H1 (cell line): ENCODE measurements at regions not wholly inside any gene's neighbourhood (a gene's known extent, or its start where the extent isn't known, plus 50 kb on each side); places are given as distances from the start of the nearest gene placed in this dataset.

Experiments
- CTCF ChIA-PET: fragments of 300-600 bp; sonication (Branson Sonifier 250); formaldehyde crosslinking; loops from one replicate; lab custom pipeline; 2021; ENCODE audit not compliant: partially characterized antibody; lab: Charles Lee
- POLR2A ChIA-PET: fragments of 300-600 bp; sonication (Branson Sonifier 250); formaldehyde crosslinking; loops from one replicate; lab custom pipeline; 2021; ENCODE audit warnings: inconsistent platforms; ENCODE audit not compliant: partially characterized antibody; lab: Charles Lee
- DNase-seq, 2 experiments: peaks; one replicate each; pipeline versions ENCODE4 v3.0.0 to v3.0.0-alpha.2; 2010 to 2022; ENCODE audit warnings: low spot score in 2 of 2, low read depth in 1 of 2, mixed read lengths in 1 of 2
- FAIRE-seq: peaks from 2 replicates; lab custom pipeline; 2011; peaks lifted over from hg19 to GRCh38; lab: Jason Lieb, UNC
- H2AFZ ChIP-seq: 2 replicates; pipeline ENCODE4 v1.8.1; 2012; ENCODE audit warnings: low read length, inconsistent platforms
- H2AK5ac ChIP-seq: 2 replicates; pipeline ENCODE4 v1.6.1; 2013; ENCODE audit warnings: low read depth, low read length
- H2BK120ac ChIP-seq: replicated peaks from 2 replicates; pipeline ENCODE3; 2013; ENCODE audit warnings: low read depth, low read length, inconsistent platforms
- H2BK12ac ChIP-seq: 2 replicates; pipeline ENCODE4 v1.6.1; 2013; ENCODE audit warnings: low read depth, low read length
- H2BK15ac ChIP-seq: 2 replicates; pipeline ENCODE4 v1.6.1; 2013; ENCODE audit warnings: low read length
- H2BK20ac ChIP-seq: 2 replicates; pipeline ENCODE4 v1.6.1; 2013; ENCODE audit warnings: low read length
- H2BK5ac ChIP-seq: 2 replicates; pipeline ENCODE4 v1.6.1; 2013; ENCODE audit warnings: low read depth, low read length
- H3K14ac ChIP-seq: 2 replicates; pipeline ENCODE4 v1.6.1; 2013; ENCODE audit warnings: inconsistent platforms; ENCODE audit not compliant: insufficient read length
- H3K18ac ChIP-seq: 2 replicates; pipeline ENCODE4 v1.6.1; 2013; ENCODE audit warnings: low read length; ENCODE audit errors: extremely low read depth
- H3K23ac ChIP-seq: 2 replicates; pipeline ENCODE4 v1.6.1; 2013; ENCODE audit warnings: inconsistent platforms; ENCODE audit not compliant: insufficient read length
- H3K23me2 ChIP-seq: 2 replicates; pipeline ENCODE4 v1.6.1; 2013; ENCODE audit warnings: low read depth, low read length
- H3K27ac ChIP-seq: 2 replicates; pipeline ENCODE4 v1.6.1; 2011; ENCODE audit warnings: low read depth, low read length, inconsistent platforms
- H3K27me3 ChIP-seq, 4 experiments: replicated peaks in 1 of 4; 1 replicate in 1 of 4; 2 replicates in 3 of 4; pipeline versions ENCODE4 v1.6.1 to v1.8.1; 2011 to 2013; ENCODE audit warnings: low read length in 3 of 4, mild to moderate bottlenecking in 3 of 4, inconsistent platforms in 2 of 4, mixed read lengths in 2 of 4, moderate library complexity in 1 of 4; ENCODE audit not compliant: control insufficient read depth in 3 of 4, insufficient read depth in 3 of 4; ENCODE audit errors: extremely low read depth in 1 of 4
- H3K36me3 ChIP-seq, 4 experiments: 2 replicates each; pipeline versions ENCODE4 v1.6.1 to v1.8.1; 2011 to 2013; ENCODE audit warnings: mild to moderate bottlenecking in 4 of 4, low read length in 3 of 4, moderate library complexity in 2 of 4, control low read depth in 1 of 4, inconsistent platforms in 1 of 4; ENCODE audit not compliant: insufficient read depth in 4 of 4, control insufficient read depth in 2 of 4
- H3K4ac ChIP-seq: replicated peaks from 2 replicates; pipeline ENCODE3; 2013; ENCODE audit warnings: low read length, low read depth, mixed read lengths, inconsistent platforms; ENCODE audit not compliant: insufficient read length
- H3K4me1 ChIP-seq, 4 experiments: replicated peaks in 1 of 4; 1 replicate in 1 of 4; 2 replicates in 3 of 4; pipeline versions ENCODE4 v1.6.1 to v1.8.1; 2011 to 2013; ENCODE audit warnings: low read length in 3 of 4, inconsistent platforms in 2 of 4, mixed read lengths in 1 of 4; ENCODE audit not compliant: insufficient read depth in 4 of 4, control insufficient read depth in 3 of 4
- H3K4me2 ChIP-seq, 2 experiments: 2 replicates each; pipeline versions ENCODE4 v1.6.1 to v1.8.1; 2011 to 2013; ENCODE audit warnings: low read depth in 2 of 2, low read length in 2 of 2, control low read depth in 1 of 2, inconsistent platforms in 1 of 2, mild to moderate bottlenecking in 1 of 2; ENCODE audit not compliant: insufficient read depth in 1 of 2
- H3K4me3 ChIP-seq, 4 experiments: fragments of 200-600, 300-600 bp in 1 of 4; sonication (generic), shearing (Covaris generic), sonication (Bioruptor Twin) in 1 of 4; 2 replicates each; pipeline versions ENCODE4 v1.5.1 to v1.8.1; 2011 to 2016; ENCODE audit warnings: low read length in 4 of 4, low read depth in 3 of 4, control low read depth in 2 of 4, inconsistent platforms in 2 of 4, mild to moderate bottlenecking in 2 of 4, mixed read lengths in 1 of 4, moderate library complexity in 1 of 4; ENCODE audit not compliant: insufficient read depth in 2 of 4; ENCODE audit errors: extremely low read depth in 1 of 4
- H3K56ac ChIP-seq: replicated peaks from 2 replicates; pipeline ENCODE3; 2013; ENCODE audit warnings: low read depth, mild to moderate bottlenecking, mixed read lengths, low read length, inconsistent platforms; ENCODE audit not compliant: insufficient read length
- H3K79me1 ChIP-seq: 2 replicates; pipeline ENCODE4 v1.6.1; 2013; ENCODE audit warnings: low read depth, low read length, control low read depth
- H3K79me2 ChIP-seq, 2 experiments: 2 replicates each; pipeline versions ENCODE4 v1.6.1 to v1.8.1; 2012 to 2013; ENCODE audit warnings: low read length in 2 of 2, mild to moderate bottlenecking in 2 of 2, inconsistent platforms in 1 of 2; ENCODE audit not compliant: insufficient read depth in 2 of 2, control insufficient read depth in 1 of 2
- H3K9ac ChIP-seq, 4 experiments: replicated peaks in 1 of 4; 1 replicate in 1 of 4; 2 replicates in 3 of 4; pipeline versions ENCODE4 v1.6.1 to v1.8.1; 2011 to 2013; ENCODE audit warnings: low read depth in 3 of 4, low read length in 3 of 4, control low read depth in 2 of 4, mild to moderate bottlenecking in 2 of 4, moderate library complexity in 2 of 4, inconsistent platforms in 1 of 4; ENCODE audit errors: extremely low read depth in 1 of 4
- H3K9me3 ChIP-seq, 2 experiments: 2 replicates each; pipeline versions ENCODE4 v1.6.1 to v1.8.1; 2012 to 2013; ENCODE audit warnings: mild to moderate bottlenecking in 2 of 2, moderate library complexity in 2 of 2, control low read depth in 1 of 2, inconsistent platforms in 1 of 2, low read depth in 1 of 2, low read length in 1 of 2, mixed read lengths in 1 of 2; ENCODE audit not compliant: insufficient read depth in 2 of 2
- H4K20me1 ChIP-seq, 2 experiments: replicated peaks in 1 of 2; 2 replicates each; pipeline versions ENCODE3 to v1.8.1; 2011 to 2013; ENCODE audit warnings: inconsistent platforms in 2 of 2, low read length in 2 of 2, mild to moderate bottlenecking in 1 of 2; ENCODE audit not compliant: insufficient read depth in 2 of 2, control insufficient read depth in 1 of 2
- H4K5ac ChIP-seq: 2 replicates; pipeline ENCODE4 v1.6.1; 2013; ENCODE audit warnings: low read length, low read depth, mixed read lengths, inconsistent platforms; ENCODE audit not compliant: insufficient read length
- H4K8ac ChIP-seq: 2 replicates; pipeline ENCODE4 v1.8.0; 2013; ENCODE audit warnings: mild to moderate bottlenecking, moderate library complexity, low read length, inconsistent platforms; ENCODE audit not compliant: insufficient read depth; ENCODE audit errors: extremely low read depth
- H4K91ac ChIP-seq: replicated peaks from 2 replicates; pipeline ENCODE3; 2013; ENCODE audit warnings: low read length, mixed read lengths, inconsistent platforms; ENCODE audit not compliant: insufficient read length
- ASH2L ChIP-seq: fragments of 200-600, 300-600 bp; sonication (generic); IDR thresholded peaks from one replicate; pipeline ENCODE4 v1.7.1; 2017; ENCODE audit warnings: low read length
- BRCA1 ChIP-seq: IDR thresholded peaks from 2 replicates; pipeline ENCODE4 v1.6.1; 2012; ENCODE audit warnings: low read depth, low read length, improper control_type of control experiment
- CHD1 ChIP-seq: IDR thresholded peaks from 2 replicates; pipeline ENCODE4 v1.6.1; 2012; ENCODE audit warnings: low read depth, low read length, improper control_type of control experiment
- GABPA ChIP-seq: IDR thresholded peaks from 2 replicates; pipeline ENCODE4 v1.6.1; 2011; ENCODE audit warnings: mild to moderate bottlenecking, low read length, moderate library complexity, borderline replicate concordance; ENCODE audit not compliant: insufficient read depth
- HDAC6 ChIP-seq: IDR thresholded peaks from one replicate; pipeline ENCODE4 v1.7.1; 2012; ENCODE audit warnings: low read depth, mild to moderate bottlenecking, inconsistent platforms, low read length, moderate library complexity
- JUND ChIP-seq: IDR thresholded peaks from 2 replicates; pipeline ENCODE4 v1.6.1; 2011; ENCODE audit warnings: mild to moderate bottlenecking, improper control_type of control experiment, low read length
- NANOG ChIP-seq: IDR thresholded peaks from 2 replicates; pipeline ENCODE4 v1.6.1; 2011; ENCODE audit warnings: low read length, low read depth, mild to moderate bottlenecking, inconsistent platforms; ENCODE audit not compliant: insufficient read depth, poor library complexity, severe bottlenecking
- POLR2AphosphoS5 ChIP-seq: IDR thresholded peaks from 2 replicates; pipeline ENCODE4 v1.6.1; 2011; ENCODE audit warnings: low read depth, low read length
- RBBP5 ChIP-seq: IDR thresholded peaks from 2 replicates; pipeline ENCODE4 v1.7.1; 2012; ENCODE audit warnings: low read depth, mild to moderate bottlenecking, inconsistent platforms, low read length, moderate library complexity, borderline replicate concordance
- RFX5 ChIP-seq: IDR thresholded peaks from 2 replicates; pipeline ENCODE4 v1.6.1; 2011; ENCODE audit warnings: low read depth, low read length, improper control_type of control experiment, borderline replicate concordance
- RXRA ChIP-seq: IDR thresholded peaks from 2 replicates; pipeline ENCODE4 v1.6.1; 2011; ENCODE audit warnings: low read depth, mild to moderate bottlenecking, low read length, moderate library complexity; ENCODE audit not compliant: insufficient read depth
- SIRT6 ChIP-seq: IDR thresholded peaks from one replicate; pipeline ENCODE4 v1.7.1; 2012; ENCODE audit warnings: low read length, inconsistent platforms
- YY1 ChIP-seq: IDR thresholded peaks from 2 replicates; pipeline ENCODE4 v1.6.1; 2011; ENCODE audit warnings: low read depth, mild to moderate bottlenecking, low read length
- WGBS, 2 experiments: shearing (Covaris generic) in 1 of 2; methylation state at CpG; one replicate each; pipeline versions ENCODE4 v1.1.6 to v1.1.7; 2013 to 2015; ENCODE audit warnings: low lambda C conversion rate in 2 of 2, mixed read lengths in 2 of 2, inconsistent platforms in 1 of 2, low coverage in 1 of 2, missing lambda C conversion rate in 1 of 2; ENCODE audit not compliant: insufficient replicate concordance in 2 of 2, insufficient coverage in 1 of 2, insufficient read length in 1 of 2; ENCODE audit errors: extremely low coverage in 1 of 2, missing lambda C conversion rate in 1 of 2; 5-methylcytosine and 5-hydroxymethylcytosine counted together
- TF ChIP-seq, protein P1 (sequence below): IDR thresholded peaks from 2 replicates; pipeline ENCODE4 v1.6.1; 2012; ENCODE audit warnings: low read length, inconsistent platforms

DNA sequence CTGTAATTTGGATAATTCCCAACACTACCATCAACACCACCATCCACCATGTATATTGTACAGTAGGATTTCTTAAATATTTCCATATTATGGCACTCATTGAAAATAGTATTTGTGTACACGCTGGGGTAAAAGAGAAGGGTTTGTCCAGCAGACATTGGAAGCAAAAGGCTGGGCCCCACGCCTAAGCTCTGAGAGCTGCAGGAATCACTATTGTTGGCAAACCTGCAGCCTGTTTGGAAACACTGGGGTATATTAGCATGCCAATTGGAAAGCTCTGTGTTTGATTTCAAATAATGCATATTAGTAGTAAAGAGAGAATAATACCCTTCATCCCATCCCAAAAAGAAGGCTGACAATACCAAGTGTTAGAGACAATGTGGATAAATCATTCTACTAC, 81.5 kb upstream of the DPYD start:
- no peak overlapping the region for H3K4ac ChIP-seq
- peaks cover 0 to 2% (median 0%) of the 10 kb centered on the region in 4 experiments; a peak in 1 of 7 replicates for H3K4me1 ChIP-seq
- no peak overlapping the region for H2BK5ac ChIP-seq
- no peak for DNase-seq
- H3K9me3 ChIP-seq: no peaks in the 10 kb centered on the region
- 41% methylated on average over 2 of the region's 2 CpGs; no CpG with 5 or more reads in 1 of the 2 experiments for WGBS, 2 experiments
- no peak overlapping the region for H2AFZ ChIP-seq
- H3K36me3 ChIP-seq: no peaks in the 10 kb centered on the region
- no peak overlapping the region for H2BK15ac ChIP-seq
- H3K18ac ChIP-seq: no peak overlapping the region
- no peak overlapping the region for H3K56ac ChIP-seq
- H3K79me2 ChIP-seq: no peaks in the 10 kb centered on the region
- H2AK5ac ChIP-seq: no peak overlapping the region
- no peak for FAIRE-seq
- H3K23me2 ChIP-seq: no peaks in the 10 kb centered on the region
- no peak overlapping the region for H3K27ac ChIP-seq
- peak overlapping the region in 1 of 2 experiments; percentile 19; a peak in 1 of 4 replicates for H3K4me2 ChIP-seq
- H3K27me3 ChIP-seq: no peaks in the 10 kb centered on the region
- H3K9ac ChIP-seq: no peak overlapping the region
- POLR2A ChIA-PET: no interaction called here
- H4K8ac ChIP-seq: no peak overlapping the region
- no peaks in the 10 kb centered on the region for H3K79me1 ChIP-seq
- H3K23ac ChIP-seq: no peak overlapping the region
- CTCF ChIA-PET: interaction anchor here (0.6 to 2.4 kb wide), 6 partner anchors 10 to 466 kb away, joined by 4 to 6 read pairs (median 4); no protein-coding TSS in a partner anchor
- no peak overlapping the region for H2BK120ac ChIP-seq
- no peak overlapping the region for H2BK20ac ChIP-seq
- no peak overlapping the region for H4K5ac ChIP-seq
- no peak overlapping the region for H4K91ac ChIP-seq
- no peaks in the 10 kb centered on the region for H4K20me1 ChIP-seq
- peak overlapping the region in 1 of 4 experiments; percentile 23; a peak in 1 of 8 replicates for H3K4me3 ChIP-seq
- no peak overlapping the region for H3K14ac ChIP-seq
- no peak overlapping the region for H2BK12ac ChIP-seq
- no peak for TF ChIP-seq CHD1
- no peak for TF ChIP-seq RFX5
- no peak for TF ChIP-seq NANOG
- no peak for TF ChIP-seq RXRA
- no peak for TF ChIP-seq YY1
- TF ChIP-seq BRCA1: no peak
- no peak for TF ChIP-seq RBBP5
- no peak for TF ChIP-seq GABPA
- TF ChIP-seq, protein P1, sequence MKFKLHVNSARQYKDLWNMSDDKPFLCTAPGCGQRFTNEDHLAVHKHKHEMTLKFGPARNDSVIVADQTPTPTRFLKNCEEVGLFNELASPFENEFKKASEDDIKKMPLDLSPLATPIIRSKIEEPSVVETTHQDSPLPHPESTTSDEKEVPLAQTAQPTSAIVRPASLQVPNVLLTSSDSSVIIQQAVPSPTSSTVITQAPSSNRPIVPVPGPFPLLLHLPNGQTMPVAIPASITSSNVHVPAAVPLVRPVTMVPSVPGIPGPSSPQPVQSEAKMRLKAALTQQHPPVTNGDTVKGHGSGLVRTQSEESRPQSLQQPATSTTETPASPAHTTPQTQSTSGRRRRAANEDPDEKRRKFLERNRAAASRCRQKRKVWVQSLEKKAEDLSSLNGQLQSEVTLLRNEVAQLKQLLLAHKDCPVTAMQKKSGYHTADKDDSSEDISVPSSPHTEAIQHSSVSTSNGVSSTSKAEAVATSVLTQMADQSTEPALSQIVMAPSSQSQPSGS: no peak
- TF ChIP-seq POLR2AphosphoS5: no peak
- TF ChIP-seq HDAC6: no peak
- no peak for TF ChIP-seq SIRT6
- no peak for TF ChIP-seq ASH2L
- TF ChIP-seq JUND: no peak
